Heart left ventricle (tissue), 16 donors: ENCODE measurements at regions not wholly inside any gene's neighbourhood (a gene's known extent, or its start where the extent isn't known, plus 50 kb on each side); places are given as distances from the start of the nearest gene placed in this dataset.

Experiments
- ATAC-seq, 4 donors: fragments of 200-7000 bp; cut with Tn5 transposase; one replicate each; pipeline ENCODE4 v1.9.1; 2020 to 2022; ENCODE audit warnings: moderate library complexity in 4 of 4, mild to moderate bottlenecking in 3 of 4, moderate number of reproducible peaks in 1 of 4
- DNase-seq, 5 donors: peaks; one replicate each; pipeline ENCODE4 v3.0.0-alpha.2; 2020
- H3K27ac ChIP-seq, 12 donors: fragments of 200-600 bp; sonication (generic) in 4 of 12; one replicate each; pipeline versions ENCODE4 v1.5.0 to v1.8.0; 2016 to 2022; ENCODE audit warnings: mild to moderate bottlenecking in 2 of 12
- H3K27me3 ChIP-seq, 9 donors: fragments of 200-600 bp; sonication (generic) in 2 of 9; one replicate each; pipeline versions ENCODE4 v1.5.1 to v1.8.0; 2016 to 2022; ENCODE audit warnings: mild to moderate bottlenecking in 3 of 9
- H3K36me3 ChIP-seq, 9 donors: fragments of 200-600 bp; sonication (generic) in 2 of 9; one replicate each; pipeline versions ENCODE4 v1.5.0 to v1.8.0; 2018 to 2022; ENCODE audit warnings: mild to moderate bottlenecking in 2 of 9
- H3K4me1 ChIP-seq, 12 donors: fragments of 200-600 bp; sonication (generic) in 4 of 12; one replicate each; pipeline versions ENCODE4 v1.5.0 to v1.8.0; 2016 to 2022; ENCODE audit warnings: mild to moderate bottlenecking in 3 of 12
- H3K4me3 ChIP-seq, 12 donors: fragments of 200-600 bp; sonication (generic) in 4 of 12; one replicate each; pipeline versions ENCODE4 v1.5.0 to v1.8.0; 2017 to 2022; ENCODE audit warnings: mild to moderate bottlenecking in 9 of 12, moderate library complexity in 4 of 12
- H3K9me3 ChIP-seq, 12 donors: fragments of 200-600 bp; sonication (generic) in 4 of 12; one replicate each; pipeline versions ENCODE4 v1.5.0 to v1.8.0; 2016 to 2022; ENCODE audit warnings: mild to moderate bottlenecking in 1 of 12
- CTCF ChIP-seq, 12 donors: fragments of 200-600 bp; sonication (generic) in 4 of 12; IDR thresholded peaks; one replicate each; pipeline versions ENCODE4 v1.5.0 to v1.8.0; 2018 to 2022; ENCODE audit warnings: antibody characterized with exemption in 12 of 12, mild to moderate bottlenecking in 5 of 12
- POLR2A ChIP-seq, 2 donors: fragments of 450-650 bp; IDR thresholded peaks; one replicate each; pipeline ENCODE4 v1.6.1; 2017; ENCODE audit warnings: antibody characterized with exemption in 2 of 2, mild to moderate bottlenecking in 2 of 2, moderate library complexity in 2 of 2
- WGBS, 4 donors: extraction: QIAGEN DNeasy Blood & Tissue Kit in 2 of 4; methylation state at CpG; one replicate each; pipeline versions ENCODE4 v1.1.5 to v1.1.7; 2013 to 2018; 5-methylcytosine and 5-hydroxymethylcytosine counted together
- intact Hi-C, 10 donors: fragments of 100-400 bp; cut with DNase I; formaldehyde crosslinking; loops; one replicate each; pipeline versions ENCODE4 v1.11.1 to v1.14.2; 2022
- donor health status: ischemic (EF 13 %, LVEDD 7.1; RV severe dilation, severe dysfunction).
- donor health status: healthy with polysubstance abuse.
- donor health status: DM: no; HTN: yes; CAD: no.
- donor health status: DM: no; HTN: no; CAD: no.
- donor health status: ischemic (EF 25% LVEDD 6.9; RV normal size, moderate dysfunction).
- donor health status: ischemic (EF 25% LVEDD 5.7; RV mildly dilated, moderate dysfunction).
- donor health status: healthy.
- donor health status: DM: yes; HTN: yes; CAD: no.
- donor health status: ischemic (EF 35%, LVEDD 5.7; RV mildly dilated, moderate dysfunction).
- donor health status: nonischemic (EF 11% LVEDD 7.7; RV severe dilation, severe dysfunction).
- donor health status: DM: yes; HTN: yes; CAD: no.
- donor health status: PGD.
- donor health status: ischemic (EF 29% LVEDD 5.4; RV normal size, mild dysfunction).
- donor health status: nonischemic (EF 23%, LVEDD 6.1; RV moderate dilation, normal function).

- Histone ChIP-seq H3K27ac (no peak overlapping the region), H3K4me1 (peaks cover 3 to 31% (median 19%) of the 10 kb centered on the region in 12 donors), H3K9me3 (no peaks in the 10 kb centered on the region), H3K27me3 (no peaks in the 10 kb centered on the region), H3K4me3 (no peak overlapping the region), H3K36me3 (no peaks in the 10 kb centered on the region)
- no peak for ATAC-seq
- intact Hi-C loops = loop anchor here in 1 of 10 donors (10.0 kb wide), 1 partner anchor 117 kb away; no protein-coding TSS in a partner anchor
- TF ChIP-seq POLR2A (IDR thresholded peaks at IDR 0.05) (no peak), CTCF (IDR thresholded peaks at IDR 0.05) (no peak)
- no peak for DNase-seq
- 92 to 95% (median 94%) methylated on average over 3 of the region's 3 CpGs for WGBS, 4 donors
Observed at GRCh38 chr11:109968299-109968698, 124.9 kb upstream of the ZC3H12C start.

GRCh38 chr11:109968781-109969180 lies 124.4 kb upstream of the ZC3H12C start:
- Histone ChIP-seq H3K4me1 (peaks cover 3 to 35% (median 19%) of the 10 kb centered on the region in 12 donors), H3K27me3 (no peaks in the 10 kb centered on the region), H3K9me3 (no peaks in the 10 kb centered on the region), H3K36me3 (no peaks in the 10 kb centered on the region), H3K27ac (no peak overlapping the region), H3K4me3 (no peak overlapping the region)
- no peak for DNase-seq
- intact Hi-C loops = loop anchor here in 1 of 10 donors (10.0 kb wide), 1 partner anchor 116 kb away; no protein-coding TSS in a partner anchor
- TF ChIP-seq CTCF (IDR thresholded peaks at IDR 0.05) (no peak), POLR2A (IDR thresholded peaks at IDR 0.05) (no peak)
- no peak for ATAC-seq
- WGBS, 4 donors = 95 to 98% (median 97%) methylated on average over 3 of the region's 3 CpGs

- intact Hi-C loops = loop anchor here in 1 of 10 donors (10.0 kb wide), 1 partner anchor 94 kb away; no protein-coding TSS in a partner anchor
- Histone ChIP-seq H3K4me3 (no peak overlapping the region), H3K27ac (no peak overlapping the region), H3K9me3 (no peaks in the 10 kb centered on the region), H3K27me3 (no peaks in the 10 kb centered on the region), H3K4me1 (peaks cover 3 to 35% (median 19%) of the 10 kb centered on the region in 12 donors), H3K36me3 (no peaks in the 10 kb centered on the region)
- WGBS, 4 donors = 66 to 76% (median 70%) methylated on average over 9 of the region's 9 CpGs
- TF ChIP-seq POLR2A (IDR thresholded peaks at IDR 0.05) (no peak), CTCF (IDR thresholded peaks at IDR 0.05) (no peak)
- ATAC-seq = no peak
- DNase-seq = no peak
Observed at GRCh38 chr11:109970516-109971183, 122.5 kb upstream of the ZC3H12C start.

GRCh38 chr11:109971184-109971523 lies 122.0 kb upstream of the ZC3H12C start:
- 4 to 46% (median 25%) methylated on average over 2 of the region's 2 CpGs for WGBS, 4 donors
- TF ChIP-seq CTCF (IDR thresholded peaks at IDR 0.05) = no peak
- no peak for TF ChIP-seq POLR2A (IDR thresholded peaks at IDR 0.05)
- no peaks in the 10 kb centered on the region for H3K27me3 ChIP-seq
- DNase-seq (peak in 2 of 5 donors; percentile 16 to 26), ATAC-seq (peak in 3 of 4 donors; percentile 68 to 79 (median 78))
- no peak overlapping the region for H3K4me3 ChIP-seq
- intact Hi-C loops = loop anchor here in 1 of 10 donors (10.0 kb wide), 1 partner anchor 94 kb away; no protein-coding TSS in a partner anchor
- peaks cover 3 to 35% (median 19%) of the 10 kb centered on the region in 12 donors for H3K4me1 ChIP-seq
- H3K36me3 ChIP-seq = no peaks in the 10 kb centered on the region
- peak overlapping the region in 1 of 12 donors; percentile 2 for H3K27ac ChIP-seq
- no peaks in the 10 kb centered on the region for H3K9me3 ChIP-seq
